ENCODE measurements at regions not wholly inside any gene's neighbourhood (a gene's known extent, or its start where the extent isn't known, plus 50 kb on each side); places are given as distances from the start of the nearest gene placed in this dataset.
"Not testable (repeated sequence)": the region's sequence is repeated elsewhere in the genome, so short reads cannot be mapped to it uniquely, and the experiment has no call there.

DNA sequence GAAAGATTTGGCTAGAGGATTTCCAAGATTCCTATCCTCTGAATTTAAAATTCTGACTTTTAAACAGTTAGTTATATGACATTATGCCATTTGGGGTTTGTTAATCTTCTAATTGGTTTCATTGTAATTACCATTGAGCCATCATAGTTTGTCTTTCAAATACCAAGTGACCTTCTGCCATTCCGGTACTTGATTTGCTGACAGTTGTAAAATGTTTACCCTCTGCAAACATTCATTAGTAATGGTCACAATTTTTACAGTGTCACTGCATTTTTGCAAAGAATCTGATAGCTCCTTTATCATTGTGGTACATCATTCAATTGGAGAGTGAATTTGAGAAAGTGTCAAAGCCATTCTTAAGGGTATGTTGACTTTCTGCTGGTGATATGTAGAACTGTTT lies 645.0 kb upstream of the TBL1XR1 start:
- DNase-seq (ENCODE audit: low read depth in 2 of 2) = no peak

DNA sequence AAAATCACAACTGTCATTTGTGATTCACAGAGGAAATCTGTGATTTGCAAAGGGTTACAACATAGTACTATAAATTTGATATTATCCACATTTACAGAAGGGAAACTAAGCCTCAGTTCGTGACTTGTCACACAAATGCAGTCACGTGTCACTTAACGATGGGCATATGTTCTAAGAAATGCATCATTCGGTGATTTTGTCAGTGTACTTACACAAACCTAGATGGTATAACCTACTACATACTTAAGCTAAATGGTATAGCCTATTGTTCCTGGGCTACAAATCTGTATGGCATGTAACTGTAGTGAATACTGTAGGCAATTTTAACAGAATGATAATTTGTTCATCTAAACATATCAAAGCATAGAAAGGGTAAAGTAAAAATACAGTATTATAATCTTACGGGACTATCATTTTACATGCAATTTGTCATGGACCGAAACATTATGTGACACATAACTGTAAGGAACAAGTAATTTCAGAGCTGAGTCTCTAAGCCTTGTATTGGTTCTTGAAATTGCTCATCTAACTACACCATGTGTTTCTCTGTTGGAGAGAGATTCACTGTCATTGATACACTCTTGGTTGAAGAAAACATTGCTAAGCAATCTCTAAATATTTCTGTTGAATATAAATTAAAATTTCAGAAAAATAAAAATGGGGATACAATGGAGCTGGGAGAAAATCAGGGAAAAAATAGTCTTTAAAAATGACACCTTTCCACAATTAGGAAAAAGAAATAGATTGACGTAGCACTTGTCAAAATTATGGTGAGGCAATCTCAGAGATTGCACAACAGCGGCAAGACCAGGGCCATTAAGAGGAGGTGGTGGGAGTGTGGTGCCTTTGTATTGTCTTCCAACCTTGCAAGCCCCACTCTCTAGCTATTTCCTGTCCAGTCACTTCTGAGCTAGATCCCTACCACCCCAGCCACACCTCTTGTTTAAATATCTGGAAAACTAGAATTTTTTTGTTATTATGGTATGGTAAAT lies 645.8 kb upstream of the TBL1XR1 start:
- DNase-seq (ENCODE audit: low read depth in 2 of 2) = no peak

DNA sequence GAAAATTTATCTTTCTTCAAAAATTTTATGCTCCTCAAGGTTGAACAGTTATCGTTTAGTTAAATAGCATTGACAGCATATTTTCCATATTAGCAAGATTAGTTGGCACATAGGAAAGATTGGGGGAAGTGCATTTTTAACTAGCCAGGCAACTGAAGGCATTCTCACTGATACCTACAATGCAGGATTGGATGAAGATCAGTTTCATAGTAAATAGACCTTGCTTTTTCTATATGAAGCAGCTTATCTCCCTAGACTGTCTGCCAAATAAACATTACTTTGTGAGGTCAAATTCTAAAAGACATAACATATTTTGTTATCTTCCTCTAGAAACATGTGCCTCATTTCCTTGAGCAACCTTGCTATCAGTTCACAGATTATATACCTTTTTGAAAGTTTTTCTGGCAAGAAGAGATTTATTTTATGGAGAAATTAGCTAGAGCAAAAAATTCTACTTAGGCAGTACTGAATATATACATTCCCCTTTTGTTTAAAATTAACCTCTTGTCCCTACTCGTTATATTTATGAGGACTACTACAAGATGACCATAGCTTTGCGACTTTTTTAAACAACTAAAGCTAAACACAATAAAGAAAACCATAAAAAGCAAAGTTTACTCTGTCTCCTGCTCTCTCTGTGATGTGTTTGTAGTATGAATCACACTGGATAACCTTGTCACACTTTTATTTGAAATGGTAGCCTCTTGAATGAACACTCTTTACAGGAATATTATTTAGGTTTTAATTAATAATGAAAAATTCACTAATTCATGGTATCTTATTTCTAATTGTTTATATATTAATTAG lies 654.9 kb upstream of the TBL1XR1 start:
- DNase-seq (ENCODE audit: low read depth in 2 of 2) = no peak

DNA sequence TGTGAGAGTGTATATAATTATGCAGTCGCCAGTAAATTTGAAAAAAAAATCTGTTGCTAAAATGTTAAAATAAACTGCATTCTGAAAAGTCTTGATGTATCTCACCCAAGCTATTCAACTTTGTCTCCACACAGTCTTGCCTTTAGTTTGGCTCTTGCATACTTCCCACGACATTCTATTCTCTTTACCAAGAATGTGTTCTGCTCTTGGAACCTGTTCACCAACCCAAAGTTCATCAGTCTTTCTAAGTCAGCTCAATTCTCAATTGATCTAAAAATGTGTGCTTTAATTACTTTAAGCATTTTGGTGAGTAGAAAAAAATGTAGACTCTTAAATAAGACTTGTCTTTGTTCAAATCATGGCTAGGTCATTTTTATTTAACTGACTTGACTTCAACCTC lies 657.7 kb upstream of the TBL1XR1 start:
- DNase-seq (ENCODE audit: low read depth in 2 of 2) = no peak

DNA sequence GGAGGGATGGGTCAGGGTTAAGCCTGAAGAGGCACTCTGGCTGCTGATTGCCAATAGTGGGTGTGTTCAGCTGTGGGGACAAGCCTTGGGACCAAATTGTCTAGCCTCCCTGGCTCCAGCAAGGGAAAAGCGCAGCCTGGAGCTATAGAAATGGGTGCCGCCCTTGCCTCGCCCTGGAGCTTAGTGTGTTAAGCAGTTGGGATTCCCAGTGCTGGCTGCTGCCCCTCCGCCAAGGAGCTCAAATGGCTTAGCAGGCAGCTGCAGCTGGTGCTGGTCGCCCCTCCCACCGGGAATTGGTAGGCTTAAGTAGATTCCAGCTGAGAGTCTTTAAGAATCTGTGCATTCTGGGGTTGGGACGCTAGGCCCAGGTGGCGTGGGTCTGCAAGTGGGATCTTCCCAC lies 662.9 kb upstream of the TBL1XR1 start:
- no peak for DNase-seq (ENCODE audit: low read depth in 2 of 2)

DNA sequence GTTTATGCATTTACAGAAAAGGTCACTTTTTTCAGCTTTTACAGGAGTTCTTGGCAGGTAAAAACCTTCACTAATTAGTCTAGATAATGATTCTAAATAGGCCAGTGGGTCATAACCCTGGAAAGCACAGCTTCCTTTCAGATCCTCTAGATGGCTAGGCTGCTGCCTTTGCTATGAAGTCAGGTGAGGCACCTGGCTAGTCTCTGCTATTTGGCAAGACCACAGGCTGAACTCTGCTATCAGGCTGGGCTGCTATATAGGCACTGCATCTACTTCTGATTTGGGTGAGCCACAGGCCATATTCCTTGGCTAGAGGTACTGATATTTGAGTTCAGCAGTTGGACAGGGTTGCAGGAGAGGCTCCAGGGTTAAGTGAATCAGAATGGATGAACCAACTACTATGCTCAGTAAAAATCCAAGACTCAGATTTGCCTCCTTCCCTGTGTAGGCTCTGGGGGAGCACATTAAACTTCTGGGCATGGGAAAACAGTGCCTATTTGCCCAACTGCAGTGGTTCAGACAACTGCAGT lies 665.7 kb upstream of the TBL1XR1 start:
- DNase-seq (ENCODE audit: low read depth in 2 of 2) = no peak

DNA sequence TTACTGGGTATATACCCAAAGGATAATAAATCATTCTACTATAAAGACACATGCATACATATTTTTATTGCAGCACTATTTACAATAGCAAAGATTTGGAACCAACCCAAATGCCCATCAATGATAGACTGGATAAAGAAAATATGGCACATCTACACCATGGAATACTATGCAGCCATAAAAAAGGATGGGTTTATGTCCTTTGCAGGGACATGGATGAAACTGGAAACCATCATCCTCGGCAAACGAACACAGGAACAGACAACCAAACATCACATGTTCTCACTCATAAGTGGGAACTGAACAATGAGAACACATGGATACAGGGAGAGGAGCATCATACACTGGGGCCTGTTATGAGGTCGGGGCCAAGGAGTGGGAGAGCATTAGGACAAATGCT lies 665.0 kb upstream of the KCNMB2 start:
- not testable (repeated sequence) for DNase-seq (ENCODE audit: low read depth in 2 of 2)

DNA sequence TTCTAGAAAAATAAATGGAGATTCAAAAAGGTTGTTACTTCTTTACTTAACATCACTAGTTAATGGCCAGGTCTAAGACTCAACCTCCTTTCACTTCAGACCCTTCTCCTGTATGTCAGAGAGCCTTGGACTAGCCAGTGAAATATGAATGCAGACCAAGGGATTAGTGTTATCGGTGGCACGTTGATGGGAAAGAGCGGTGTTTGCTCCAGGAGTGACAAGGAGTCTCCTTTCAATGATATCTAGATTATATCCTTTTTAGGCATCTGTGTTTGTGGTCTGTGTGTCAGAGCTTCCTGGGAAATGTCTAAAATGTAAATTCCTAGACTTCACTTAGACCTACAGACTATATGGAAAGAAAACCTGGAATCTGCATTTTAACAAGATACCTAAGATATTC lies 658.0 kb upstream of the KCNMB2 start:
- no peak for DNase-seq (ENCODE audit: low read depth in 2 of 2)

DNA sequence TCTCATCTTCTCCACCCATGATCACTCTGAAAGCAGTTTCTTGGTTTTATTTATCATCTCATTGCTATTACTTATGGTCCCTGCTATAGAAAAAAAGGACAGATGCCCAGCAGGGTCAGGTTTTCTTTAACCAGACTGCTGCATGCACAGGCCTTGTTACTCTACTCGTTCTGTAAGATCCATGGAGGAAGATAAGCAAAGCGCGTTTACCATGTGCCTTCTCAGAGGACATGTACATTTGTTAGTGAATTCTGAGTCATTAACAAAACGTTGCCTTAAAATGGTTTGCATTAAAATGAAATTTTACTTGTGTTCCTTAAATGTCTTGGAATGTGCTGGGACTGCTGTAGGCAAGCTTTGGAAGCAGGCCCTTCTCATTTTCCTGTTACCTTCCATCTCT lies 657.3 kb upstream of the KCNMB2 start:
- no peak for DNase-seq (ENCODE audit: low read depth in 2 of 2)

DNA sequence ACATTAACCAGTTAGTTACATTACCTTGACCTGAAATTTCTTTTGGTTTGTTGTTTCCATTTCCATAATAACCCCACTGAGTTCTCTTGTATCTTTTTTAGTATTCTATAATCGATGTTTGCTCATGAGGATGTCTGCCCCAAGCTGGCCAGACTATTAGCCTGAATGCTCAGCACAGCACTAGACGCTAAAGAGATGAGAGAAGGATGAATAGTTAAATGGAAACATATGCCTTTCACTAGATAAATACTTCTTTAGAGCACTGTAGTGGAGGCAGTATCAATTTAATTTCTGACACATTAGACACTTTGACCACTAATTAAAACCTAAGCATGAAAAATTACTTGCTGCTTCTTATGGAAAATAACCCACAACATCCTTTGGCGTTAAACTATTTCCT lies 654.9 kb upstream of the KCNMB2 start:
- DNase-seq (ENCODE audit: low read depth in 2 of 2) = peak in 1 of 2 experiments; percentile 31

DNA sequence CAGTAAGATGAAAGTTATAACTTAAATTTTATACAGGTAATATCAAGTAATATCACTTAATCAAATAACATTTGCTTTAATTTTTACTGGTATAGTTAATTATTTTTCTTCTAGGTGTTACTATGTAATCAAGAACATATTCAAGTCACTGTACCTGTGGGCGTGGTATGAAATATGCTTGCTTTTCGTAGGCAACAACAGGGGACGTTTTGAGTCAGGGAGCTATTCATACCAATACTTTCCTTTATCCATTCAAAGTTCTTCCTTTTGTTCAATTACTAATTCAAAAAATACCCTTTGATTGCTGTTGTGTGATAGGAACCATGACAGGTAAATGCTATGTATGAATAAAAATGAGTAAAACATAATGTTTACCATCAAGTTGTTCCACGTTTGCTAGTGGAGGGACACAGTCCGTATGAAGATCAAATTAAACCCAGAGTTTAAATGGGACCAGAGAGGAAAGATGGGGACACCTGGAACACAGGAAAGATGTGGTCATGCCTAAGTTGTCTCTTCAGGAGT lies 654.0 kb upstream of the KCNMB2 start:
- no peak for DNase-seq (ENCODE audit: low read depth in 2 of 2)

DNA sequence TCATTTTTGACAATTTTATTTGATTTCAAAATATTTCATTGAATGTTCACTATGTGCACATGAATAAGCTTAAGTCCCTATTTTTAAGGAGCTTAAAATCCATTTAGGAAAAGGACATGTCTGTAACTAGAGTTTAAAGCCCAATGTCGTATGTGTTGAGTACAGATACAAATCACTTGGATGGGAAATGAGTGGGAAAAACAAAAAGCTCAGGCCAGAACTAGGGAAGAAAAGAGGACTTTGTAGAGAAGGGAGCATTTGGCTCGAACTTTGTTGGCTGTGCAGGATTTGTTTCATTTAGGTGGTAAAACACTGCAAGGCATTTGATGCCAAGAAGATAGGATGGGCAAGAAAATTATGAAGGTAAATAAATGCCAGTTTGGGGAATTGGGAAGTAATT lies 653.1 kb upstream of the KCNMB2 start:
- no peak for DNase-seq (ENCODE audit: low read depth in 2 of 2)

DNA sequence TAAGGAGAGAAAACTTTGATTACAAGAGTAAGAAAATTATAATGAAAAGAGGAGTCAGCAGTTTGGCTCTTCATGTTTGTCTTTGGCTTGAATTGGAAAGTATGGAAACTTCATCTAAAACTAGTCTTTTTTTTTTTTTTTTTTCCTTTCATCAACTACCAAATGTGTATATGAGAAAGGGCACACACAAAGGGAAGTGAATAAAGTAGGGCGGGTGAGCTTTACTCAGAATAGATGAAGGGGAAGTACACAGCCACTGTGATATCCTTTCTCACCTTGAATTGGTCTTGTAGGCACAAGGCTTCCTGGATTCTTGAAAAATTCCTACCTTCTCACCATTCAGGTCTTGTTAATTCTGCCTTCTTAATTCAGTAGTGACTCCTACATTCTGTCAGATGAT lies 652.3 kb upstream of the KCNMB2 start:
- no peak for DNase-seq (ENCODE audit: low read depth in 2 of 2)

DNA sequence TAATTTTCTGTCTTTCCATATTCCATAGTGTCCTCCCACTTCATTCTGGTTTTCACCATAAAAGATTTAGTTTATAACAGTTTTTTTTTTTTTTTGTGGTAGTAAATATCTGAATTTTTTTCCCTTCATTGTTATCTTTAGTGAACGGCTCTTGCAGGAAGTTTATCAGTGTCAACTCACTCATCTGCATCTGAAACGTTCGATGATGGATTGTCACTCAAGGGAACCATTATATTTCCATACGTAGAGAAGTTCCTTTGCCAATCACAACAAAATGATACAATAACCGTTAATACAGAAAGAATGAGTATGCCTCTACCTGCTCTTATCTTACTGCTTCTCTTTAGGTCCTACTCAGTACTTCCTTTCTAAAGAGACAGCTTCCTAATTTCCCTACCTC lies 651.2 kb upstream of the KCNMB2 start:
- DNase-seq (ENCODE audit: low read depth in 2 of 2) = no peak

DNA sequence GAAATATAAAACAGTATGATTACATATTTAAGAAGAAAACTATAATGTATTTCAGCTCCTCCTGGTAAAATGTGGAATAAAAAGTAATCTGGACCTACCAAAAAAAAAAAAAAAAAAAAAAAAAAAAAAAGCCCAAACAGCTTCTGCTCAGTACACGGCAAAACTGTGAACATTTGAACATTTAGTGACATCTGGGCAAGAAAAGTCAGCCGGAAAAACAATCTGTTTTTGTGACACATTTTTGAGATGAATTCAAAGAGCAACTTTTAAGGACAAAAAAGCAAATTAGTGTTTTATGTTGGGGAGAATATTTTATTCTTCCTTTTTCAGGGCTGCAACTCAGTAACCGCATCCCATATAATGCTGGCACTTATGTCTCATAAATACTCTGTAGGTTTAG lies 649.7 kb upstream of the KCNMB2 start:
- no peak for DNase-seq (ENCODE audit: low read depth in 2 of 2)

DNA sequence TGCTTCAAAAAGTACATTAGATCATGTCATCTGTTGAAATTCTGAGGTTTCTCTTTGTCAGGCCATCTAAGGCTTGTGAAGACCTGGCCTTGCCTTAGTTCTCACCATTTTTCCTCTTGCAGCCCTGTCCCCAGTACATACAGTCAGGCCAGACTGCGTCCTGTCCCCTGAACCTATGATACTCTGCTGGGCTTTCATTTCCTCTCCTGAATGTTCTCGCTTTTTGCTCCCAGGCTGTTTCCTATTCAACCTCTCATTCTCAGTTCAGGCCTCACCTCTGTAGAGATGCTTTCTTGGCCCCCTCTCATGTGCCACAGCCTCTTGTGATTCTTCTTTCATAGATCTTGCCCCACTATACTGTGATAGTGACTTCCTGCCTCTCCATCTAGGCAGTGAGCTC lies 648.8 kb upstream of the KCNMB2 start:
- DNase-seq (ENCODE audit: low read depth in 2 of 2) = no peak

DNA sequence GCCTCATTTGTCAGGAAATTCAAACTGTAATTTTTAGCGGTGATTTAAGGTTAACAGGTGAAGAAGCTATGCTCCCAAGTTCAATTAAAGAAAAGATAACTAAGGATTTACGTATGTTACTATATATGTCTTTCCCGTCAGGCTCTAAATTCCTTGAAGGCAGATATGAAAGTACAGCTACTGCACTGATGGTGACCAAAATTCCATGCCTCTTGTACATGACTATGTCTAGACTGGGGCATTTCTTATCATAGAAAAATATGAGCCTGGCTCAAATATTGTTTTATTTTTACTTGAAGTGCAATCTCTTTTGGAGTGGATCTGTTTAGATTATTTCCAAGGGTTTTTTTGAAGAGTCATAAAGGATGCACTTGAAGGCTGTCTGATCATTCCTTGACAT lies 647.1 kb upstream of the KCNMB2 start:
- no peak for DNase-seq (ENCODE audit: low read depth in 2 of 2)

DNA sequence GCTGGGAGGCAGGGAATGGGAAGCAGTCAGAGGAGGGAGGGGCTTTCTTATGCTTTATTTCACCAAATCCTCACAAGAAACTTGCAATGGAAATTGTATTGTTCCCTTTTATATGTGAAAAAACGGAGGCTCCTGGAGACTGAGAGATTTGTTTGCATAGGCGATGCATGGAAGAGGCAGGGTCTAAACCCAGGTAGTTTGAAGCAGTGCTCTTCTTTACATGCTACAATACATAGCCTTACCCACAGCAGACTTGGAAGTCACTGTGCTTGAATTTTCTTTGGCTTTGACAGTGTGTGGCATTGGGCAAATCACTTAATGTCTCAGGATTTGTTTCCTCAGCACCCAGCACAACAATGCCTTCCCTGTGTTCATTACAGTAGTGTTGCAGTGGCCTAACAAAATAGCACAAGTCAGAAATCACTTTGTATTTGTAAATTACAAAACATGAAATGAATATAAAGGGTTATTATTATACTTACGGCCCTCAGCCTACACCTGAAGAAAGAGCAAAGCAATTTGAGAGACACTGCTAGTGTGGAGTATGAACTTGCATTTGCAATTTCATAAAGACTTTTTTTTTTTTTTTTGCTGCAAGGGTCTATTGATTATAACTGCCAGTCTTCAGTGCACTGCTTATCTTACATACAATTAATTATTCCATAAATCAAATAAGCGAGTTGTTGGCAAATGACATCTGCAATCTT lies 646.4 kb upstream of the KCNMB2 start:
- DNase-seq (ENCODE audit: low read depth in 2 of 2) = no peak

DNA sequence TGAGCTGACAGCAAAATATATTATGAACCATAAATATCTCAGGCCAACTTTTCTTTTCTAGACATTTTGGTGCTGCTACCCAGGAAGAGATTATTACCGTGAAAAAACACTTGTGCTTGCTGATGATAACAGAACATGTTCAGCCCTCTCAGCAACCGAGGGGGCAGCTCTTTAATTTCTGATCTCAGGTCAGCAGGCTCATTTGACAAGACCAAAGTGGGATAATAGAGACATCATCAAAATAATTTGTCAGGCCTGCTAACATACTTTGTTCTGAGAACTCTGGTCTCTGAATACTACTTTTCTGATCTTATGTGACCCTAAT lies 645.9 kb upstream of the KCNMB2 start:
- no peak for DNase-seq (ENCODE audit: low read depth in 2 of 2)

DNA sequence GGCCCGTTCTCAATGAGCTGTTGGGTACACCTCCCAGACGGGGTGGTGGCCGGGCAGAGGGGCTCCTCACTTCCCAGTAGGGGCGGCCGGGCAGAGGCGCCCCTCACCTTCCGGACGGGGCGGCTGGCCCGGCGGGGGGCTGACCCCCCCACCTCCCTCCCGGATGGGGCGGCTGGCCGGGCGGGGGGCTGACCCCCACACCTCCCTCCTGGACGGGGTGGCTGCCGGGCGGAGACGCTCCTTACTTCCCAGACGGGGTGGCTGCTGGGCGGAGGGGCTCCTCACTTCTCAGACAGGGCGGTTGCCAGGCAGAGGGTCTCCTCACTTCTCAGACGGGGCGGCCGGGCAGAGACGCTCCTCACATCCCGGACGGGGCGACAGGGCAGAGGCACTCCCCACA lies 644.7 kb upstream of the KCNMB2 start:
- not testable (repeated sequence) for DNase-seq (ENCODE audit: low read depth in 2 of 2)

DNA sequence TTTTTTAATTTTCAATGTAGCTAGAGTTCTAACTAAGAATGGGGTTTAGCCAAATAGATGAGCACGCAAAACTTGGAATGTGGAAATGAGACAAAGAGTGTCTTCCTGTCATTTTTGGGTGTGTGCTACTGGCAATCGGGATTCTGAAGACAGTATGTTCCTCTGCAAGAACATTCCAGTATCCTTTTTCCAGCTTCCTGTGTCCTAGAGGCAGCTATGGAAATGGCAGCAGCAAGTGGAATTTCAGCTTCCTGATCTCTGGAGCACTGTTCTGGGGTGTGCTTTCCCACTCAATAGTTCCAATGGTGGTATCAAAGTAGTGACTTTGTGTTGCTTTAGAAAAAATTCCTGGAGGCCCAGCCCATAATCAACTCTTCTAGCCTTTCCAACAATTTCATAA lies 642.9 kb upstream of the KCNMB2 start:
- no peak for DNase-seq (ENCODE audit: low read depth in 2 of 2)

All from fibroblast of skin of left quadriceps (primary cell).